ENCODE measurements at regions not wholly inside any gene's neighbourhood (a gene's known extent, or its start where the extent isn't known, plus 50 kb on each side); places are given as distances from the start of the nearest gene placed in this dataset.

GRCh38 chr1:194176212-194176611, 989.8 kb upstream of the B3GALT2 start:
- no peak for TF ChIP-seq CTCF (IDR thresholded peaks at IDR 0.05; ENCODE audit: insufficient read depth, low read length)
- DNase-seq (ENCODE audit: low read depth) = no peak
- H3K4me3 ChIP-seq (ENCODE audit: low read depth, low read length) = no peak overlapping the region

GRCh38 chr1:194175251-194175650, 988.8 kb upstream of the B3GALT2 start:
- no peak overlapping the region for H3K4me3 ChIP-seq (ENCODE audit: low read depth, low read length)
- TF ChIP-seq CTCF (IDR thresholded peaks at IDR 0.05; ENCODE audit: insufficient read depth, low read length) = no peak
- DNase-seq (ENCODE audit: low read depth) = no peak

GRCh38 chr1:194174528-194174927, 988.1 kb upstream of the B3GALT2 start:
- TF ChIP-seq CTCF (IDR thresholded peaks at IDR 0.05; ENCODE audit: insufficient read depth, low read length) = no peak
- DNase-seq (ENCODE audit: low read depth) = no peak
- H3K4me3 ChIP-seq (ENCODE audit: low read depth, low read length) = no peak overlapping the region

- H3K4me3 ChIP-seq (ENCODE audit: low read depth, low read length) = no peak overlapping the region
- no peak for TF ChIP-seq CTCF (IDR thresholded peaks at IDR 0.05; ENCODE audit: insufficient read depth, low read length)
- no peak for DNase-seq (ENCODE audit: low read depth)
Observed at GRCh38 chr1:194171596-194171995, 985.2 kb upstream of the B3GALT2 start.

GRCh38 chr1:194167956-194168640, 981.7 kb upstream of the B3GALT2 start:
- no peak for TF ChIP-seq CTCF (IDR thresholded peaks at IDR 0.05; ENCODE audit: insufficient read depth, low read length)
- H3K4me3 ChIP-seq (ENCODE audit: low read depth, low read length) = no peak overlapping the region
- no peak for DNase-seq (ENCODE audit: low read depth)

GRCh38 chr1:194164755-194165154, 978.3 kb upstream of the B3GALT2 start:
- no peak overlapping the region for H3K4me3 ChIP-seq (ENCODE audit: low read depth, low read length)
- DNase-seq (ENCODE audit: low read depth) = no peak
- no peak for TF ChIP-seq CTCF (IDR thresholded peaks at IDR 0.05; ENCODE audit: insufficient read depth, low read length)

- no peak for TF ChIP-seq CTCF (IDR thresholded peaks at IDR 0.05; ENCODE audit: insufficient read depth, low read length)
- no peak overlapping the region for H3K4me3 ChIP-seq (ENCODE audit: low read depth, low read length)
- DNase-seq (ENCODE audit: low read depth) = no peak
Observed at GRCh38 chr1:194161591-194161990, 975.2 kb upstream of the B3GALT2 start.
